HG02938 (cell line): ENCODE measurements at regions not wholly inside any gene's neighbourhood (a gene's known extent, or its start where the extent isn't known, plus 50 kb on each side); places are given as distances from the start of the nearest gene placed in this dataset.

Experiments used
- ATAC-seq: cut with Tn5 transposase; IDR thresholded peaks from one replicate; pipeline ENCODE4 v1.9.1; 2021; ENCODE audit warnings: mild to moderate bottlenecking, moderate library complexity; ENCODE audit not compliant: unreplicated experiment

GRCh38 chr3:40847551-40847992 lies 322.8 kb downstream of the ZNF621 start:
- ATAC-seq: no peak

DNA sequence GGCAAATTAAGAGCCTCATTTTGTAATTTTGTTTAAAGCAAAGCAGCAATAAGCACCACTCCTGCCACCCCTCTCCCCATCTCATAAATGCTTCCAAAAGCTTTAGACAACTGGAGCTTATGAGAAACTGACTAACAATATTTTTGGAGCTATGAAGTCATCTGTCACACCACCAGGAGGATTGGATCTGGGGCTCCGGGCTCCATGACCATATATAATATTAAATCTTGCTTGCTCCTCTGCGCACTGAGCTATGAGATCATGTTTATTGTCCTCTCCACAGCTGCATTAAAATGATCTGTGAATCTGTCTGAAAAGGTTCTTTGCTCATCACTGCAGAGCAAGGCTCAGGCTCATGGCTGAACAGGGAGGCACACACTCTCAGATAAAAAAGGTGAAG lies 323.7 kb downstream of the ZNF621 start:
- ATAC-seq: no peak

DNA sequence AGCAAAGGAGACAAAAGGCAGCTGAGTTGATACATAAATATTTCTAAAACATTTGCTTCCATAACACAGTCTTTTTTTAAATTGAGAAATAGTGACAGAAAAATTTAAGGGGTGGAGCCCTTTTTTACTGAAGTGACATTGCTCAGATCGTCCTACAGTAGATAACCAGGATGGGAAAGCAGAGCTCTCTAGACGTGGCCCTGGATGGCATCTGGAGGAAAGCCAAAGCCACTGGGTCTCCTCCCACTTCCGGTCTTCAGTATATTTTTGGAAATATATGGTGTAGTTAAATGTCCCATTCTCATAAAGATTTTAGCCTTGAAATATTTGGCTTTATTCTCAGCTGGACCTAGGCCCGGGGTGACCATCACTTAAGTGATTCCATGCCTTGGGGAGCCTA lies 326.1 kb downstream of the ZNF621 start:
- ATAC-seq: no peak

DNA sequence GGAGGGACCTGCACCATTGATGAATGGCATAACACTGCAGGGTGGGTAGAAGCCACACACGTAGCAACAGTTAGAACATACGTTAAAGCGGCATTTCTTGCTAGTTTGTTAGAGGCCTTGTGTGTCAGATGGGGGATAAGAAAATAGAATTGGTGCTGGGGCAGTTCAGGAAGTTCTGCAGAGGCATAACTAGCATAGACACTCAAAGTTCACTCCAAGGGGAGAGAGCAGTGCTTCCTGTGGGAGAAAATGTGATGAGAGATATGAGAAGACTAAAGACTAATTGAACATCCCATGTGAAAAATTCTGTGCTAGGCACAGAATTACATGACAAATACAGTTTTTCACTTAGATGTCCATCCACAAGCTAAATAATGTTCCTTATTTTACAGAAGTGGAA lies 327.1 kb downstream of the ZNF621 start:
- ATAC-seq: no peak

- no peak for ATAC-seq
These were observed 328.0 kb downstream of the ZNF621 start for GRCh38 chr3:40852712-40853111.

DNA sequence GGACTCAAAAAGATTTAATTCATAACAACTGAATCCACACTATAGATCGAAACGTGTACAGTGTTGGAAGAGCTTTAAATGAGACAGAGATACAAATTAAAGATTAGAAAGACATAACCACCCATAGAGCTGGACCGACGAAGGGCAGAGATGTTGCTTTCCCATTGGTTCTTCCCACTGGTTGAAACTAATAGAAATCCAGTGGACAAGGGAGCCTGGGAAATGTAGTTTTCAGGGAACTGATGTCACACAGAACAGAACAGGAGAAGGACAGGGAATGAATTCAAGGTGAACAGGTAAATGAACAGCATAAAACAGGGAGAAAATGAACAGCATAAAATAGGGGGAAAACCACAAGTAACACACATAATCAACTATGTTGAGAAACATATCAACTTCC lies 328.7 kb downstream of the ZNF621 start:
- ATAC-seq: no peak

GRCh38 chr3:40855871-40856270 lies 331.1 kb downstream of the ZNF621 start:
- no peak for ATAC-seq

- no peak for ATAC-seq
These were observed 333.8 kb downstream of the ZNF621 start for GRCh38 chr3:40858364-40859115.

- no peak for ATAC-seq
These were observed 336.4 kb upstream of the CTNNB1 start for GRCh38 chr3:40862946-40863345.

DNA sequence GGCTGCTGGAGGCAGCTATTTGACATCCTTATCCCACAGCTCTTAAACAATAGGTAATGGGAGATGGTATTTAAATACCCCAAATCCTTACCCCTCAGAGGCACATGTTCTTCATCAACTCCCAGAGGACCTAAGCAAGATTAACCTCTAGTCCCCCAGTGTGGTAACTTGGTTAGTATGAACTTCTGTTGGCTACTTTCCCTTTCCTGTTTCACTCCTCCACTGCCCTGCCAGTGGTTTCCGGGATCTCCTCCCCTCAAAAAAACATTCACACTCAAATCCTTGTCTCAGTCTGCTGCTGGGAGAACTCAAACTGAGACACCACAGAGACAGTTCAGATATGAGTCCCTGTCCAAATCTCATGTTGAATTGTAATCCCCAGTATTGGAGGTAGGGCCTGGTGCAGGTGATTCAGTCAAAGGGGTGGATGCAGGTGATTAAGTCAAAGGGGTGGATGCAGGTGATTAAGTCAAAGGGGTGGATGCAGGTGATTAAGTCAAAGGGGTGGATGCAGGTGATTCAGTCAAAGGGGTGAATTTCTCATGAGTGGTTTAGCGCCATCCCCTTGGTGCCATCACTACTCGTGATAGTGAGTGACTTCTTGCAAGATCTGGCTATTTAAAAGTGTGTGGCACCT lies 335.0 kb upstream of the CTNNB1 start:
- ATAC-seq: no peak

DNA sequence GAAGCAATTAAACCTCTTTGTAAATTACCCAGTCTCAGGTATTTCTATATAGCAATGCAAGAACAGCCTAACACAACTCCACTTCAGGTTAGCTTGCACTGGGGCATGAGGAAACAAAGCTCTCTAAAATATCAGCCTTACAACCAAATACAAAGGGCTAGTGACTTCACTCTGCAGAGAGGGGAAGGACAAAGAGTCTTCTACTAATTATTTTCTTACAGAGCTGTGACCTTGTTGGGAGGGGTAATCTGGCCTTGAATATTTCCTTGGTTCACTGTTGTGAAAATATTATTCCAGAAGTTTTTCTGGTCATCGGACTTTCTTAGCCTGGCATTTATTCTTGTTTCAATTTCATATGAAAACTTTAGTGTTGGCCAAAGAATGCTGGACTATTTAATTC lies 334.4 kb upstream of the CTNNB1 start:
- ATAC-seq: no peak

GRCh38 chr3:40867797-40868196 lies 331.5 kb upstream of the CTNNB1 start:
- no peak for ATAC-seq

- no peak for ATAC-seq
These were observed 330.3 kb upstream of the CTNNB1 start for GRCh38 chr3:40869013-40869412.

GRCh38 chr3:40869939-40870338 lies 329.4 kb upstream of the CTNNB1 start:
- no peak for ATAC-seq

DNA sequence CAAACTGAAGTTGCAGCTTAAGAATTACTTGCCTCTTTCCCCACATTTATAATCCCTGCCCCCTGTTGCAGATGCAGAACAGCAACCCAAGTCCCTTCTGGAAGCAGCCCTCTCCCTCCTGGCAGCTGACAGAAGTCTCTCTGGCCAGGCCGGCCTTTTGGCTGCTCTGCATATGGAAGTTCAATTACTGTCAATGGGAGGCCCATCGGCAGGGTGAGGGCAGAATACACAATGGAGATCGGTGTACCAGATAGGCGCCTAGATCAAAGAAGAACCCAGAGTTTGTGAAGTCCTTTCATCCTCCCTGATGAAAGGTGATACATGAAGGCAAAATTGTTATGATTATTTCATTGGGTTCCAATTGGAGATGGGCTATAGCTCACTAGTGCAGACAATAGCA lies 327.9 kb upstream of the CTNNB1 start:
- ATAC-seq: no peak

DNA sequence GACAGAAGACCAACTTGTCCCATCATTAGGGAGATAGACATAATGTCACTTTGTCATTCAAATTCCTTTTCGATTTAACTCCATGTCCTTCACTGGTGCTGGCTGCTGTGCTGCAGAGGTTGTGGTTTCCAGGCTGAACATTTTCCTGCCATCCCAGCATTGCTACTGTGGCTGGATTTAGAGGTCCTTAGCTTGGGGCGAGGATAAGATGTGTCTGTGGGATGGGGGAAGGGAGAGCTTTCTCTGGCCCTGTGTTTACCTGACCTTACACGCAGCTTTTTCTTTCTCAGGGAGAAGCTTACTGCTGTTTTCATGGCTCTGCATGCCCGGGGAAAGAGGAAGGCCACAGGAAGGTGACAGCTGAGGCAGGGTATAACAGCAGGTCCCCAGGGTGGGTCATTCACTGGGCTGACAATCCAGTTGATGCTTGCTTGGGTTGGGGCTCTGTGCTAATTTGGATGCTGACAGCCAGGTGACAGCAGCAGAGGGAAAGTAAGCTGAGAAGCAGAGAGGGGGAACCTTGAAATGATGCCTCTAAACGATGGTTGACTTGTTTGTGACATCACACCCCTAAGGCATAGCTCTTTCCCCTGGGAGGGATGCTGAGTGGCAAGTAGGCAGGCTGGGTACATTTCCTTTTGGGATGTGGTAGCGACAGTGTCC lies 326.9 kb upstream of the CTNNB1 start:
- ATAC-seq: no peak

GRCh38 chr3:40873476-40873875 lies 325.8 kb upstream of the CTNNB1 start:
- ATAC-seq: no peak

GRCh38 chr3:40873934-40874699 lies 325.2 kb upstream of the CTNNB1 start:
- no peak for ATAC-seq

GRCh38 chr3:40875581-40875980 lies 323.7 kb upstream of the CTNNB1 start:
- ATAC-seq: no peak

- ATAC-seq: no peak
These were observed 323.3 kb upstream of the CTNNB1 start for GRCh38 chr3:40876009-40876408.

- no peak for ATAC-seq
These were observed 322.8 kb upstream of the CTNNB1 start for GRCh38 chr3:40876496-40876895.
